NOMO-1 treated with dmso at 0.1 percent for 144 hours (cell line): ENCODE measurements at regions not wholly inside any gene's neighbourhood (a gene's known extent, or its start where the extent isn't known, plus 50 kb on each side); places are given as distances from the start of the nearest gene placed in this dataset.

Experiments used
- DNase-seq: peaks from one replicate; lab custom pipeline; 2025; ENCODE audit not compliant: unreplicated experiment; lab: John Stamatoyannopoulos, UW

GRCh38 chr4:183846951-183847350, 58.2 kb upstream of the STOX2 start:
- no peak for DNase-seq

GRCh38 chr4:183848805-183849204, 56.3 kb upstream of the STOX2 start:
- no peak for DNase-seq

- no peak for DNase-seq
Measured at GRCh38 chr4:183852910-183853547, 52.1 kb upstream of the STOX2 start.

GRCh38 chr4:183853548-183853940, 51.6 kb upstream of the STOX2 start:
- DNase-seq, result no peak
